GM21737 (cell line): ENCODE measurements at regions not wholly inside any gene's neighbourhood (a gene's known extent, or its start where the extent isn't known, plus 50 kb on each side); places are given as distances from the start of the nearest gene placed in this dataset.

Experiments used
- ATAC-seq: cut with Tn5 transposase; IDR thresholded peaks from one replicate; pipeline ENCODE4 v1.9.1; 2021; ENCODE audit warnings: mild to moderate bottlenecking, moderate library complexity; ENCODE audit not compliant: unreplicated experiment

- no peak for ATAC-seq
These were observed 272.0 kb upstream of the CXXC4 start for GRCh38 chr4:104766676-104767075.

- ATAC-seq: peak; percentile 70
These were observed 278.2 kb upstream of the CXXC4 start for GRCh38 chr4:104772849-104773248.

- no peak for ATAC-seq
These were observed 300.7 kb upstream of the CXXC4 start for GRCh38 chr4:104795264-104795939.

- ATAC-seq: no peak
These were observed 317.0 kb upstream of the CXXC4 start for GRCh38 chr4:104811727-104812126.

DNA sequence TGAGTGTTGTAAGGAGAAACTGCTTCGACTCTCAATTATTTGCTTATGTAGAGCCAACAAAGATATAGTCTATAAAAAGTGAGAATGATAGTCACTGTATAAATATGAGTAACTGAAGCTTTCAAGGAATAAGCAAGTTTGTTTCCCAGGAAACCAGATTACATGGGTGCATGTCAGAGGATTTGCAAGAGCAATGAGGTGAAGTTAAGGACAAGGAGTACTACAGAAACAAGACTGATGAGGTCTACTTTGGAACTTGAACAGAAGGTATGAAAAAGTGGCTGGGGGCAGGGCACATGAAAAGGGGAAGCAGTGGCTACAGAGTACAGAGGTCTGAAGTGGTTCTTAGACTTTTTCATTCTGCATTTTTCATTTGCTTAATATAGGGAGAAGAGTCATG, 321.0 kb upstream of the CXXC4 start:
- ATAC-seq: peak; percentile 68

- ATAC-seq: peak; percentile 57
These were observed 323.9 kb upstream of the CXXC4 start for GRCh38 chr4:104818579-104818978.

- no peak for ATAC-seq
These were observed 320.5 kb upstream of the TET2 start for GRCh38 chr4:104826171-104826570.

DNA sequence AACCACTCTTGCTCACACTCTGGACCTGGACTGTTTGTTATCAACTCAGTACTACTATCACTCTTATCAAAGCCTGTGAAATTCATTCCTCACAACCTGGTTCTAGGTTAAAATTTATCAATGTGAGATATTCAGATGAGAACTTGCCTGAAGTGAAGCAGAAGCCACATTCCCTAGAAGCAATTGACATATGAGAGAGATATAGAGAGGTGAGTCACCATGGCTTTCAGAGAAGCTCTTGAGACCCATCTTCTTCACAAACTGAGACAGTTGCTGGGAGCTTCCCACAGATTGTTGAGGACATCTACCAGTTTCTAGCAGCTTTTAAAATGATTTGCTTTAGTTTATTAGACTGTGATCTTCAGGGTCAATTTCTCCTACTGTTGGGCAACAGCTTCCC, 316.9 kb upstream of the TET2 start:
- ATAC-seq: no peak

- no peak for ATAC-seq
These were observed 298.0 kb upstream of the TET2 start for GRCh38 chr4:104848597-104849225.

GRCh38 chr4:104859601-104860237, 287.0 kb upstream of the TET2 start:
- ATAC-seq: no peak

DNA sequence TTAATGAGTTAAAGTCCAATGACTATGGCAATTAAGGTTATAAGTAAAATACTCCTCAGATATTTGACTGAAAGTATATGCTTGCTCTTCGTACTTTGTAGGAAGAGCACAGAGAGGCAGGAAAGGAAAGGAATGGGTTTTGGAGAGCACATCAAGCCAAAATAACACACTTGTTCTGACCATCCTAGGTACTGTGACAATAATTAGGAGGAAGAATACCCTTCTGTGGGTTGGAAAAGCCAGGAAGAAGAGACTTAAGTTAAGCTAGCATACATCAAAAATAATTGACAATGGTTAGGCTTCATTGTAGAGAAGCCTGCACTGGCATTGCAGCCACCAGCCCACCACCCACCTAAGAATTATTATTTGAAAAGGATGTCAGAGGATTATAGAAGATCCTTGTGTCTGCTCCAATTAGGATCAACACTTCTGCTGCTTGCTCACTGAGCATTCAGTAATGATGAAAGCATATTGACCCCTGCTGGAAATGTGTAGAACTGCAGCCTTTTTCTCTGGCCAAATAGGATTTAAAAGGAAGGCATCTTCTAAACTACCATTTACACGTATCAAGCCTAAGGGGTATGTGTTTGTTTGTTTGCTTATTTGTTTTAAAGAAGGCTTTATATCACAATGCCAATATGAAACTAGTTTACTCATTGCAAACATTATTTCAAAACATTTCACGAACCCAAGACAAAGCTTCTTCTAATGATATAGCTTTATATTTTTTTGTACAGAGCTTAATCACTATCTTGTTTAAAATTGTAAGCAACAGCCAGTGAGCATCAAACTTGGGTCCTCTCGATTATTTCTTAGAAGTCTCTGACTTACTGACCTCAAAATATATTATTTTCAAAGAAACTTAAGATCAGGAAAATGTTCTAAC, 286.2 kb upstream of the TET2 start:
- peak; percentile 86 for ATAC-seq

DNA sequence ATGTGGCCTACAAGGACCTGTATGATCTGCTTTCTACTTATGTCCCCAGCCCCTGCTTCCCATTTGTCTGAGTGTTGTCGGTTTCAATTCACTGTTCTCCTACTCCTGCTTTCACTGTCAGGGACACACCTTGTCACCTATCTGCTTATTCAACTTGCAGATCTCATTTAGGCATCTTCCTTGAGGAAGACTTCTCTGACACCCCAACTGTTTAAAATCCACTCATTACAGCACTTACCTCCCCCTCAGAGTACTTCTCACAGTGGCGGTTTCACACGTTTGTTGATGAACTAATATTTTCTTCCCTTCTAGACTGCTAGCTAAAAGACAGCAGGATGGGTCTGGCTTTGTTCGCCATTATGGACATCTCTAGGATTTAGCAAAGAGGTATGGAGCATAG, 279.9 kb upstream of the TET2 start:
- ATAC-seq: no peak

- peak; percentile 22 for ATAC-seq
These were observed 278.1 kb upstream of the TET2 start for GRCh38 chr4:104868533-104868932.

DNA sequence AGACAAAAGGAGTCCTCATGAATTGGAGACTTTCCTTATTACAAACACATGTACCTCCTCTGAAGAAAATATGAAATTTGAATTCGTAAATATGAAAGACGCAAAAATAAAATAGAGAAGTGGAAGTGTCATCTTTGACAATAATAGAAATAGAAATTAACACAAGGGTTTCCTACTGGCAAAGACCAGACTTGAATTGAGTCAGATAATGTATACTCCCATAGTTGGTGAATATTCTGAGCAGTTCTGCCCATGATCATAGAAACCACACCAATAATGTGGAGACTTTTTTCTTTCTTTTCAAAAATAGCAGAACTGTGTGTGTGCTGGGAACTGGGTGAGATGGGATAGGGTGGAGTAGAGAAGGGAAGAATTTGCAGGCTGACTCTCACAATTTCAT, 277.7 kb upstream of the TET2 start:
- peak; percentile 93 for ATAC-seq

DNA sequence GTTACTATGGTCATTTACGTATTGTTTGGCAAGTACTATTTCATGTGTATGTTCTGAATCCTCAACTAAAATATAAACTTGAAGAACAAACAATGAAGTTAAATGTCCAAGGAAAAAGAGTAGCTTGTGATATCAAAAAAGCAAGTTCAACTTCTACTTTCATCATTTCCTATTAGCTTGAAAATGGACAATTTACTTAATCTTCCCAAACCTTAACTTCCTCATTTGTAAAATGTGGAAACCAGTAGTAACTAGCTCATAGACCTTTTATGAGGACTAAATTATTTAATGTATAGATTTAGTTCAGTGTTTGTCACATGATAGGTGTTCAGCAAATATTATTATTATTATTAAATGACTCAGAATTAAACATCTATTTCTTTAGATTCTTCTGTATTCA, 276.8 kb upstream of the TET2 start:
- no peak for ATAC-seq

- ATAC-seq: no peak
These were observed 276.0 kb upstream of the TET2 start for GRCh38 chr4:104870495-104871233.

DNA sequence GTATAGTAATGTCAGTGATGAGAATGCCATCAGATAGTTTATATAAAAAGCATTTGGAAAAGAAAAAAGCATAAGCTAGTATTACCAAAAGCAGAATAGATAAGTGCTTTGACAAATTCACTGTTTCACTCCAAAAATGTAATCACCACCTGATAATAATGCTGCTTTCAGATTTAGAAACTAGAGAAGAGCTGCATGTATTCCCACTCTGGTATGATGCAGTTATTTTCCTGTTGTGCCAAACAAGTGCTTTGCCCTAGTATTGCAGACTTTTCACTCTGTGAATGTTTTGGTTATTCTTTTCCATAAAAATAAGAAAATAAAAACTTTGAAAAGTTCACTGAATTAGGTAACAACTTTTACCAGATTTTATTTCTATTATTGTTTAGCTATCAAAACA, 267.7 kb upstream of the TET2 start:
- no peak for ATAC-seq

DNA sequence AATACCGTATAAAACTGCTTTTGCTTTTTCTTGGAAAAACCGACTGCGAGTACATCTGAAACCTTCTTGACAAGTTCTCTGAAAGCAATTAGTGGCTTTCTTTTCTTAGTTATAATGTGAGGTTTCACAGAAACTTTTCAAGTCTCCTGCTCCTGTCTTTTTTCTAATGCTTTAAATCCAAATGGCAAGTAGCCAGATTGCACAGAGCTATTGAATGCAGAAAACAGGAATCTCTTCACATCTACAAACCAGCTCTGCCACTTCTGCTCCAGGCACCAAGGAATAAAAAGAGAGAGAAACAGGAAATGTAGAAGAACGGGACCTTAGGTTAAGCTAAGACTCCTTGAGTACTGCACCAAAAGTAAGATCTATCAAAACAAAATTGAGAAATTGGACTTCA, 267.3 kb upstream of the TET2 start:
- ATAC-seq: no peak

DNA sequence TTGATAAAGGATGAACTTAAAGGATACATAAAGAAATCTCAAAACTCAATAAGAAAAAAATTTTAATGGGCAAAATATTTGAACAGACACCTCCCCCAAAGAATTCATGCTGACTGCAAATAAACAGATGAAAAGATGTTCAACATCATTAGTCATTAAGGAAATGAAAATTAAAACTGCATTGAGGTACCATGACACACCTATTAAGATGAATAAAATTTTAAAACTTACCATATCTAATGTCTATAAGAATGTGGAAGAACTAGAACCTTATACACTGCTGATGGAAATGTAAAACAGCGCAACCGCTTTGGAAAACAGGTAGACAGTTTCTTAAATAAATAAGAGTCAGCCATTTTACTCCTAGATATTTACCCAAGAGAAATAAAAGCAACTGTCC, 266.8 kb upstream of the TET2 start:
- no peak for ATAC-seq

- no peak for ATAC-seq
These were observed 265.4 kb upstream of the TET2 start for GRCh38 chr4:104881136-104881886.
